GM21423 (cell line): ENCODE measurements at regions not wholly inside any gene's neighbourhood (a gene's known extent, or its start where the extent isn't known, plus 50 kb on each side); places are given as distances from the start of the nearest gene placed in this dataset.
"Not testable (repeated sequence)": the region's sequence is repeated elsewhere in the genome, so short reads cannot be mapped to it uniquely, and the experiment has no call there.

Source experiments
- ATAC-seq: cut with Tn5 transposase; IDR thresholded peaks from one replicate; pipeline ENCODE4 v1.9.1; 2021; ENCODE audit warnings: mild to moderate bottlenecking, moderate library complexity; ENCODE audit not compliant: unreplicated experiment

DNA sequence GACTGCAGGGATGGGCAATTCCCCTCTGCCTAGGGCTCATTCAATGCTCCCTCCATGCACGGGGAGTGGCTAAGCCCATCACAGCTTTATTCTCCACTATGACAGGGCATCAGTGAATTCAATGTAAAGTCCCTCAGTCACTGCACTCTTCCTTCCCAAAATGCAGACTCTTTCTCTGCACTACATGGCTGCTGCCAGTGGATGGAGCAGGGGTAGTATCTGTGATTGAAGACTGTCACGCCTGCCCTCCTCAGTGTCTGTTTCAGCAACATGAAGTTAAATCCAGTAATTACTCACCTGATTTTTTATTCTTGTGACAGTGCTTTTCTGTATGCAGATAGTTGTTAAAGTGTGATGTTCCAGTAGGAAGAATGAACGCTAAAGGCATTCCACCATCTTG, 1323.2 kb downstream of the AMY1C start:
- ATAC-seq: no peak

DNA sequence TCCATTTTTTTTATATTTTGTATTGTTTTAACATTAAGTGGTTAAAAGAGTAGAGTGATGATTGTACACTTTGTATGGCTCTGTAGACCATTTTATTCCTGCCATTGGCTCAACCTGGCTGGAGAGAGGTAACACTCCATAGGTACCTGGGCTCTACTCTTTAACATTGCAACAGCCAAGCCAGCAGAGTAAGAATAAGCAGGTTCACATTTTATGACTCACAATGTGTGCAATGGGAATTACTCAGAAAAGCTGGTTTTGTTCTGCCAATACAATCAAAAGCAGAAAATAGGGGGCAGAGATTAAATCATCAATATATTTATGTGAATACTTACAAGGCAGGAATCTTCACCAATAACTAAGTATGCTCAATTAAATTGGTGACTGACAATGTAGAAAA, 1324.0 kb downstream of the AMY1C start:
- ATAC-seq: no peak

DNA sequence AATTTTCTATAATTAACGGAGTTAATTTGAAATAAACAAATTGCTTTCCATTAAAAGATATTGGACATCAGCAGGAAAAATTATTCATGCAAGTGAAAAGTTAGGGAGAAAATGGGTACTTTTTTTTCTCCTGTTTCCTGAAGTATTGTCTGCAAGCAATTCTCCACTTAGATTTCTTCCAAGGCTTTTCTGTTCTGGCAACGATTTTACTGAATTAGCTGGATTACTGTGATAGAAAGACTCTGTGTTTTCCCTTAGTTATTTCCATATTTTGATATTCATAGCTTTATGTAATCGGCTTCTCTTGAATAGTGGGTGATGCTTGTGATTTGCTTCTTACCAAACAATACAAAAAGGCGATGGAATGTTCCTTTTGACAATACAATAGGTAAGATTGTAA, 1333.9 kb downstream of the AMY1C start:
- no peak for ATAC-seq

DNA sequence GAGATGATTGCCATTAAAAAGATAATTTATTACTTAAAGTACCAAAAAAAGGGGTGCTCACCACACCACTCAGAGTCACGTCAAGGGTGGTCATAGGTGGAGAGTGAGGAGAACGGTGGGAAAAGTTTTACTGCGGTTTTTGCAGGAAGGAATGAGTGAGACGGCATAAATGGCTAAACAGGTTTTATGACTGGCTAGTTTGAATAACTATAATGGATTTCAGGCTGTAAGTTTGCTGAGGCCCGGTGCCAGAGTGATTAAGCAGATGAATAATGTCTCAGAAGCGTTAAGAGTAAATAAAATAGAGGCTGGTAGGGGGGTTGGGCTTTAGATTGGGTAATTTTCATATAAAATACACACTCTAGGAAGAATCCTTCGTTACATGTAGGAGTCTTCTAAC, 1337.8 kb downstream of the AMY1C start:
- ATAC-seq: no peak

DNA sequence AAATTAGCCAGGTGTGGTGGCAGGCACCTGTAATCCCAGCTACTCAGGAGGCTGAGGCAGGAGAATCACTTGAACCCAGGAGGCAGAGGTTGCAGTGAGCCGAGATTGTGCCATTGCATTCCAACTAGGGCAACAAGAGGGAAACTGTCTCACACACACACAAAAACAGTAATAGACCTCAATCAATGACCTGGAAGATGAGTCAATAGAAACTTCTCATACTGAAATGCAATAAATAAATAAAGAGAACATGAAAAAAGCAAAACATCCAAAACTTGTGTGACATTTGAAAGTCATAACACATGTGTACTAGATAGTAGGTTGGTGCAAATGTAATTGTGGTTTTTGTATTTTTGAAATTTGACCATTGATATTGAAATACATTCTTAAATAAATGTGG, 1338.5 kb downstream of the AMY1C start:
- ATAC-seq: no peak

DNA sequence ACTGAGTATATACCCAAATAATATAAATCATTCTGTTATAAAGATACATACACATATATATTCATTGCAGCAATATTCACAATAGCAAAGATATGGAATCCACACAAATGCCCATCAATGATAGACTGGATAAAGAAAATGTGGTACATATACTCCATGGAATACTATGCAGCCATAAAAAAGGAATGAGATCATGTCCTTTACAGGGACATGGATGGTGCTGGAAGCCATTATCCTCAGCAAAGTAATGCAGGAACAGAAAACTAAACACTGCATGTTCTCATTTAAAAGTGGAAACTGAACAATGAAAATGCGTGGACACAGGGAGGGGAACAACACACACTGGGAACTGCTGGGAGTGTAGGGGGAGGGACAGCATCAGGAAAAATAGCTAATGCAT, 1344.2 kb downstream of the AMY1C start:
- ATAC-seq: not testable (repeated sequence)

DNA sequence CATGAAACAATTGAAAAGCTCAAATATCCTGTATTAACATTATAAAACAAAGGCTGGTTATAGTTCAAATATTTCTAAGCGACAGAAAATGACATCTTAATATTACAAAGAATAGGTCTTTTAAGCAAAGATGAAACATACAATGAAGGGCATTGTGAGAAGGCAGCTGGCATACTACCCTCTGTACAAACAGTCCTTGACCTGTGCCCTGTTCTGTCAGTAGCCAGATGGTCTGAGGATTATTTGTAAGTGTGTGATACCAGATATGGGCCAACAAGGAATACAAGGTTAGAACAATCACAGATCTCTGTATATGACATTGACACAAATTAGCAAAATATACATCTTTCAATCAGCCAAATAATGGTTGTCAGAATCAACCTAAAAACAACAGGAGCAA, 1350.4 kb downstream of the AMY1C start:
- no peak for ATAC-seq

DNA sequence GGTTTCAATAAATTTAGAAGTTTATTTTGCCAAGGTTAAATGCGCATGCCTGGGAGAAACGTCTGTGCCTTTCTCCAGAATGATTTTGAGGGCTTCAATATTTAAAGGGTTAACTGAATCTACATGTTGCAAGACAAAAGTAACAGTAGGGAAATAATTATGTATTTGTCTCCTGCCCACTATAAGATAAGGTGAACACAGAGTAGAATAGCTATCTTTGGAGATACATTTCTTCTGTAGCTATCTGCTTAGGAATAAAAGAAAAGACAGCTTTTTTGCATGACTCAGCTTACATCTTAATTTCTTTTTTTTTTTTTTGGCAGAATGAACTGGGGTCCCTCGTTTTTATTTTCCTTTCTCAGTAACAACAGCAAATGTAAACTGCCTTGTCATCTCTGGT, 1351.6 kb downstream of the AMY1C start:
- ATAC-seq: no peak

DNA sequence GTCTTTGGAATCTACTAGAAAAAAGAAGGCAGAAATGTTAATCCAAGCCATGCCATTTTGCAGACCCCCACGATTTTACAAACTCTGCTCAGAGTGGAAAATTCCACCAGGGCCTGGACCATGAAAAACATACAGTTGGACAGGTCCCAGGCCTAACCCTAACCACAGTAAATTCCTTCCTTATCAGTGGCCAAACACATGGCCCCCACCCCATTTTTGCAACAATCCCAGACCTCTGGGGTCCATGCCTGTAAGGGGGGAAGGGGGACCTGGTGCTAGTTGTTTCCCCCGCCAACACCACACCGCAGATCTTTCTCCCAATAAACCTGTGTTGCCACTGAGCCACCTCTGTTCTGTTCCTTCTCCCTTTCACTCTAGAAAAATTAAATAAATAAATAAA, 1352.7 kb downstream of the AMY1C start:
- no peak for ATAC-seq

DNA sequence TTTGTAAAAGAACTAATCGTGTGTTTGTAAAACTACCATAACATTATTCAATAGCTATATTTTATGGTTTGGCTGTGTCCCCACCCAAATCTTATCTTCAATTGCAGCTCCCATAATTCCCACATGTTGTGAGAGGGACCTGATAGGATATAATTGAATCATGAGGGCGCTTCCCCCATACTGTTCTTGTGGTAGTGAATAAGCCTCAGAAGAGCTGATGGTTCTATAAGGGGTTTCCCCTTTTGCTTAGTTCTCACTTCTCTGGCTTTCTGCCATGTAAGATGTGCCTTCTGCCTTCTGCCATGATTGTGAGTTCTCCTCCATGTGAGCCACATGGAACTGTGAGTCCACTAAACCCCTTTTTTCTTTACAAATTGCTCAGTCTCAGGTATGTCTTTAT, 1372.3 kb downstream of the AMY1C start:
- ATAC-seq: no peak

DNA sequence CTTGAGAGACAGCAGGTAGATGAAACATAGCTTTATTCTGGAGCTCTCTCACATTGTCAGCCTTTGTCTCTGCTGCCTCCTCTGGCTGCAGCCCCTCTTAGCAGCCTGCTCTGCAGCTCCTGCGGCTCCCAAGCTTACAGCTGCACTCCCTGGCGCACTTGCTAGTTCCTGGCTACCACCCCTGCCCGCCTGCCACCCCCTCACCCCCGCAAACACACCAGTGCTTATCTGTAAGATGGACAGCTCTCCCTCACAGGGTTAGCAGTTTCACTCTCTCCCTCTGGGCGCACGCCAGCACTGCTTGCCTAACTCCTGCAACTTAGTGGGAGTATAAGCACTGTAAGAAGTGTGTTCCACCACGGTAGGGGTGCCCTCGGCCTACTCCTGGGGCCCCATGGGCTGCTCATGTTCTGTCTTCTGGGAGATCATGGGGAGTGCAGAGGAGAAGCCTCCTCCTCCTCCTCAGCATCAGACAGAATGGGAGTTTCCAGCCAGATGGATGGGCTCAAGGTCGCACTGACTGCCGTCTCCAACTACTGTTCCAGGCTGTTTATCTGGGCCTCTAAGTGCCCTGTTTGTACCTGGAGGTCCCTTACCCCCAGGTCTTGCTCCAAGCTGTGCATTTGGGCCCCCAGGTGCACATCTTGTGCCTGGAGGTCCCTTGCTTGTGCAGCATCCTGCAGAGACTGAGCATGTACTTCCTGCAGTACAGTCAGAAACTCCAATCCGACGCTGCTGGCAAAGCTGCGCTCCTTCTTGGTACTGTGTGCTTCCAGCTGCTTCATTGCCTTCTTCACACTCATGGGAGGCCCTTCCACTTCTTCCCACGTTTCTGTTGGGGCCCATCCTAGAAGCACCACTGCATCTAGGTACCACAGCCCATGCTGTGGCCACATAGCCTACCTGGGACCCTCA, 1388.1 kb downstream of the AMY1C start:
- ATAC-seq: no peak

DNA sequence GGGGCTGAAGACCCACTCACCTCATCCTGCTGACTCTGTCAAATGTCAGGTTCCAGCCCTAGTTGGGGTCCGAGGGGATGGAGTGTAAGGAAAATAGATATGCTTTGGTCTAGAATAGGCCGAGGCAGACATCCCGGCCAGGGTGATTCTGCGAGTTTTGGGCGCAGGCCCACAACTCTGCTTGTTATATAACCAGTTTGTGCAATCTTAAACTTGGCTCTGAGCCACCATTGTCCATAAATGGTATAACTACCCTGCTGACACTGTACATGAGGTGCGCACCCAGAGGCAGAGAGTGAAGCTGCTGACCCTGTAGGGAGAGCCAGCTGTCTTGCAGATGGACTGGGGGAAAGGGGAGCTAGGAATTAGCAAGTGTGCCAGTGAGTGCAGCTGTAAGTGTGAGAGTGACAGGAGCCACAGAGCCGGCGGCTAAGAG, 1388.8 kb downstream of the AMY1C start:
- ATAC-seq: no peak

DNA sequence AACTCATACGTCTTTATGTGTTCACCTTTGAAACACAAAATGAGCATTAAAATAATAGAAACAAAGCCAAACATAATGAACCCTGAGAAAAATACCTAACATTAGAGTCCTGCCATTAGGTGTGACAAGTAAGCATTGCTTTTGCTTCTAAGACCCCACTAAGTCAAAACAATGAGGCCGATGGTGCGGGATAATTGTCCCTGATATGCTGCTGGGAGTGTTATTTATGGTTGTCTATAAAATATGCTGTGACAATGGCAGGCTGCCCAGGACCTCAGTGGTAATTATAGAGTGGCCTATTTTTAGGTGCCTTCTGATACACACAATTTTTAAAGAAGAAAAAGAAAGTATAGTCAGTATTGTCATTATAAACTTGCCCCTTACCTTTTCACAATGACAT, 1423.1 kb downstream of the AMY1C start:
- no peak for ATAC-seq

DNA sequence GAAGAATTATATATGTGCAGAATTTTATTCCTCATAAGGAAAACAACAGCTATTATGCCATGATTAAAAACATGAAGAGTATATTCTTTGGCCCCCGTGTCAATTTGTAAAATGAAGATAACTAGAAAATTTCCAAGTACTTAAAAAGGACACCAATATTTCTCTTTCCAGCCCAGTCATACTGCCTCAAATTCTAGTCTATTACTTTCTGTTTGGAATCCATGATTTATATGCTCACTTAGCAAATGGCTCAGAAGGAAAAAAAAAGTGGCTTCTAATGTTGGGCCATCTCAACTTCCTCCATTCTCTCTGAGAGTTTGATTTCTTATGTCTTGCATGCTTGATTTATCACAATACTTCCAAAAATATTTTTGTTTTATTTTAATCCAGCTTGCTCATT, 1431.1 kb downstream of the AMY1C start:
- no peak for ATAC-seq

DNA sequence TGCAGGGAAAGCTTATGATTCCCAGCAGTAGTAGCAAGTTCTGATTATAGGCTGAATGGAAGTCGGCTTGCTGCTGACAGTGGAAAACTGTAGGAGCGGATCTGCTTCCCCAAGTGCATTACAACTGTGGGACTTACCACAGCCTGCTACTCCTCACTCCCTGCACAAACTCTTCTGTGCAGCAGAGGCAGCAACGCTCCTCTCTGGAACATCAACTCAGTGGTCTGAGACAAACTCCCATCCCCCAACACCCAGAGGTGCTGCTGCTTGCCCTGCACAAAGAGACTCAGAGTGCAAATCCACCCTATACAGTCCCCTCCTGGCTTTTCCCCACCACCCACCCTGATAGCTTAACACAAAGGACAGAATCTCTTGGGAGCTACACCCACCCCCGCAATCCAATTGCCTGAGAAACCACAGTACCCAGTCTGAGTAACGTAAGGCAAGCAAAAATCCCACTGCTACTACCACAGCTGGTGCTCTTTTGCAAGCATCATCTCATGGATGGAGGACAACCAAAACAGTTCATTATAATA, 1455.2 kb downstream of the AMY1C start:
- ATAC-seq: no peak

DNA sequence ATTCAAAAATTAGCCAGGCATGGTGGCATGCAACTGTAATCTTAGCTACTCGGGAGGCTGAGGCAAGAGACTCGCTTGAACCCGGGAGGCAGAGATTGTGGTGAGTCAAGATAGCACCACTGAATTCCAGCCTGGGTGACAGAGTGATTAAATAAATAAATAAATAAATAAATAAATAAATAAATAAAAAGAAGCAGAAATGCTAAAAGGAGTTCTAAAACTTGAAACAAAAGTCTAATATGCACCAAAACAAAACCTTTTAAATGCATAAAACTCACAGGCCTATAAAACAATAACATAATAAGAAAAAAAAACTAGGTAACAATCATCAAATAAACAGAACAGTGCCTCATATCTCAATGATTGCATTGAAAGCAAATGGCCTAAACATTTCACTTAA, 1458.9 kb downstream of the AMY1C start:
- no peak for ATAC-seq

DNA sequence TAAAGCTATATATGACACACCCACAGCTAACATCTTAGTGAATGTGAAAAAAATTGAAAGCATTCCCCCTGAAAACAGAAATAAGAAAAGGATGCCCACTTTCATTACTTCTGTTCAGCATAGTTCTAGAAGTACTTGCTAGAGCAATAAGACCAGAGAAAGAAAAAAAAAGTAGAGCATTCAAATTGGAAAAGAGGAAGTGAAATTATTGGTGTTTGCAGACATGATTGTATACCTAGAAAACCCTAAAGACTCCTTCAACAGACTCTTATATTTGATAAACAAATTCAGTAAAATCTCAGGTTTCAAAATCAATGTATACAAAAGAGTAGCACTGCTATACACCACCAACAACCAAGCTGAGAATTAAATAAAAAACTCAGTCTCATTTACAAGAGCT, 1461.0 kb downstream of the AMY1C start:
- ATAC-seq: no peak

DNA sequence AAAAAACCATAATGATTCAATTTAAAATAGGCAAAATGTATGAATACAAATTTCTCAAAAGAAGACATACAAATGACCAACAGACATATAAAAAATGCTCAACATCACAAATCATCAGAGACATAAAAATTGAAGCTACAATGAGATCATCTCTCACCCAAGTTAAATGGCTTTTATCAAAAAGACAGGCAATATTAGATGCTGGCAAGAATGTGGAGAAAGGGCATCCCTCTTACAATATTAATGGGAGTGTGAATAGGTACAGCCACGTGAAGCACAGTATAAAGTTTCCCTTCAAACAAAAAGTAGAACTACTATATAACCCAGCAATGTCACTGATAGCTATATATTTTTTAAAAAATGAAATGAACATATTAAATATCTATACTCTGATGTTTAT, 1481.7 kb downstream of the AMY1C start:
- no peak for ATAC-seq

DNA sequence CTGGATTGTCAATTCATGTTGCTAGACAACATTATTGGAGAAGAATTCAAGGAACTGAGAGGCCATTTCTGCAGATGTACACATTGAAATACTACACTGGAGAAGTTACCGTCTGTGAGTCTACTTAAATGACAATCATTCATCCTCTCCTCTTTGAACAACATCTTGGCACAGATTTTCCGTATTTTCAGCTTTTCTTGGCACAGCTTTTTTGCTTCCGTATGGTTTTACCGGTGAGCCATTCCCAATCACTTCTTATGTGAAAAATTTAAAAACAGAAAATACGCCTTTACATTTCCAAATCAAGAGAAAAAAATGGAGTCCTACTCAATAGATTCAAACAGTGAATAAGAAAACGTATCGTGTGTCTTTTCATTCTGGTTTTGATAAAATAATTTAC, 1493.7 kb downstream of the AMY1C start:
- no peak for ATAC-seq

DNA sequence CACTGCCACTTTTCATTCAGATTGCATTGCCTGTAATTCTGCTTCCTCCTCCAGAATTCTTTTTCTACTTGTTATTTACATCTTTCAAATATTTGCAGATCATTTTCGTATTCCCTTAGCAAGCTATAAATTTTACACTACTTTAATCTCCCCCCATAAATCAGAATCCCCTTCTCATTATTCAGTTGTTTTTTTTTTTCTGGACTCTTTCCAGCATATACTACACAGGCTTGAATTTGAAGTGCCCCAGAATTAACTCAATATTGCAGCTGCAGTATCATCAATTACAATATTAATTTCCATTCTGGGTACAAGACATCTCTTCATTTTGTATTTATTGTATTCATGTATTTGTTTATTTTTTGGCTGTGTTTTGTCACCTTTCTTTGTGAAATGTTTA, 1494.3 kb downstream of the AMY1C start:
- ATAC-seq: no peak

DNA sequence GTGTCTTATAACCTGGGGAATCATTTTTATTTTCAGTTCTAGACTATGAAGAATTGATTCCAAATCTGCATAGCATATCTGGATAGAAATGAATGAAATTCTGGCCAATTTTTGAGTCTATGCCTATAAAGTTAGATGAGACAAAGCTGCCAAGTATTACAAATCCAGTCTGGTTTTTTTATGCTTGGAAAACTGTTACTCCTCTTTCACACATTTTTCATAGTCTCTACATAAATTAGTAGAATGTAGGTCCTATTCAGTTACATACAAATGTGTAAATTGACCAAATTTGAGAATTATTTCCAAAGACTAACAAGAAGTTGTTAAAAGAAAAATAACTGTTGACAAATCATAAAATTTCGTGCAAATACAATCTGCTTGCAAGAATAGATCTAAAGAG, 1505.2 kb downstream of the AMY1C start:
- ATAC-seq: no peak

DNA sequence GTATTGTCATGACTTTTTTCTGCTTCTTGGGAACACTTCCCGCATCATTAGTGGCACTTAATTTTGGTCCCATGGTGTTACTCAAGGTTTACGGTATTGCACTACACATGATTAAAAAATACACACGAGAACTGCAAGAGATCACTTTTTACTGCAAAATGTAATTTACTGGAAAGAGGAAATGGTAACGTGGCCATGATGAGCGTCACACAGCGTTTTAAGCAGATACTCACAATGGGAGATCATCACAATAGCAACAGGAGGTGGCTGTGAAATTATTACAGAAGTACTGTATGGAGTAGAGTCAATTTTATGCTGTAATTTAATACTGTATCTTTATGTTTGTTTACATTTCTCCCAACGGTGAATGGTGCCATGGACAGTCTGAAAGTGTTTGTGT, 1510.3 kb downstream of the AMY1C start:
- ATAC-seq: no peak

DNA sequence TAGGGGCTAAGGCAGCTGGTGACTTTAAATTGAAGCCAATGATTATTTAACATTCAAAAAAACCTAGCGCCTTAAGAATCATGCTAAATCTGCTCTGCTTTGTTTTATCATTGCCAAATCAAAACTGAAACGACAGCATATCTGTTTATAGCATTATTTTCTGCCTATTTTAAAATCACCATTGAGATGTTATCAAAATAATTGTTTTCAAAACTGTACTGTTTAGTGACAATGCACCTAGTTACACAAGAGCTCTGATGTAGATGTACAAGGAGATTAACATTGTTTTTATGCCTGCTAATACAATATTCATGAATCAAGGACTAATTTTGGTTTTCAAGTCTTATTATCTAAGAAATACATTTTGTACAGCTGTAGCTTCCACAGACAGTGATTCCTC, 1521.3 kb downstream of the AMY1C start:
- no peak for ATAC-seq
